HUDEP-2 (cell line): ENCODE measurements at regions not wholly inside any gene's neighbourhood (a gene's known extent, or its start where the extent isn't known, plus 50 kb on each side); places are given as distances from the start of the nearest gene placed in this dataset.

Source experiments
- DNase-seq, 76 experiments: peaks; one replicate each; lab custom pipeline; 2025; ENCODE audit not compliant: unreplicated experiment in 76 of 76; lab: John Stamatoyannopoulos, UW

GRCh38 chr7:28360739-28361138 lies 51.6 kb upstream of the CREB5 start:
- no peak for DNase-seq

GRCh38 chr7:28361551-28361950 lies 50.8 kb upstream of the CREB5 start:
- no peak for DNase-seq

GRCh38 chr7:28362182-28362581 lies 50.1 kb upstream of the CREB5 start:
- DNase-seq = no peak
